ENCODE measurements at regions not wholly inside any gene's neighbourhood (a gene's known extent, or its start where the extent isn't known, plus 50 kb on each side); places are given as distances from the start of the nearest gene placed in this dataset.

DNA sequence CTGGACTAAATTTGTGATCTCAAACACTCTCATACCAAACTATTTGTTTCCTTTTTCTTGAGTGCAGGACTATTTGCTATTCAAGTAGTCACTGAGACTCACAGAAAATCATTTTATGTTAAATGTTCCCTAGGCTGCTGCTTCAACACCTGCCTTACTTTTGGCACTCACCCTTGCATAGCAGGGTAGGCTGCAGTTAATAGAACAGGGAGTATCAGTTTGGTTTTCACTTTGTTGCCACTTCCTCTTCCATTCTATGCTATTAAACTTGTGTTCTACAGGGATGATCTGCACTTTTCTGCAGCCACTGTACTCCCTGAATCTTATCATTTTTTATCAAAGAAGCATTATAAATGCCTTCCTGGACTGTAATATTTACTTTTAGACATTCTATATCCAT, 148.7 kb upstream of the PRMT6 start:
- no peaks in the 10 kb centered on the region for H3K4me1 ChIP-seq (ENCODE audit: insufficient read depth)
- H3K4me3 ChIP-seq, result no peak overlapping the region
- no peak overlapping the region for H3K27ac ChIP-seq
- TF ChIP-seq EP300 (IDR thresholded peaks at IDR 0.05), result no peak
- TF ChIP-seq, protein P1, sequence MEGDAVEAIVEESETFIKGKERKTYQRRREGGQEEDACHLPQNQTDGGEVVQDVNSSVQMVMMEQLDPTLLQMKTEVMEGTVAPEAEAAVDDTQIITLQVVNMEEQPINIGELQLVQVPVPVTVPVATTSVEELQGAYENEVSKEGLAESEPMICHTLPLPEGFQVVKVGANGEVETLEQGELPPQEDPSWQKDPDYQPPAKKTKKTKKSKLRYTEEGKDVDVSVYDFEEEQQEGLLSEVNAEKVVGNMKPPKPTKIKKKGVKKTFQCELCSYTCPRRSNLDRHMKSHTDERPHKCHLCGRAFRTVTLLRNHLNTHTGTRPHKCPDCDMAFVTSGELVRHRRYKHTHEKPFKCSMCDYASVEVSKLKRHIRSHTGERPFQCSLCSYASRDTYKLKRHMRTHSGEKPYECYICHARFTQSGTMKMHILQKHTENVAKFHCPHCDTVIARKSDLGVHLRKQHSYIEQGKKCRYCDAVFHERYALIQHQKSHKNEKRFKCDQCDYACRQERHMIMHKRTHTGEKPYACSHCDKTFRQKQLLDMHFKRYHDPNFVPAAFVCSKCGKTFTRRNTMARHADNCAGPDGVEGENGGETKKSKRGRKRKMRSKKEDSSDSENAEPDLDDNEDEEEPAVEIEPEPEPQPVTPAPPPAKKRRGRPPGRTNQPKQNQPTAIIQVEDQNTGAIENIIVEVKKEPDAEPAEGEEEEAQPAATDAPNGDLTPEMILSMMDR (IDR thresholded peaks at IDR 0.05), result no peak
- TF ChIP-seq POLR2A (IDR thresholded peaks at IDR 0.05), result no peak
- DNase-seq, result no peak
- intact Hi-C loops (cut with DNase I), result no loop called here
- no peaks in the 10 kb centered on the region for H3K9me3 ChIP-seq
- no peaks in the 10 kb centered on the region for H3K27me3 ChIP-seq
- no peaks in the 10 kb centered on the region for H3K36me3 ChIP-seq

- TF ChIP-seq EP300 (IDR thresholded peaks at IDR 0.05), result no peak
- TF ChIP-seq, protein P1 (IDR thresholded peaks at IDR 0.05), result no peak
- Histone ChIP-seq H3K4me3 (no peak overlapping the region), H3K27ac (no peak overlapping the region), H3K9me3 (no peaks in the 10 kb centered on the region), H3K36me3 (no peaks in the 10 kb centered on the region), H3K27me3 (no peaks in the 10 kb centered on the region), H3K4me1 (ENCODE audit: insufficient read depth) (no peaks in the 10 kb centered on the region)
- intact Hi-C loops (cut with DNase I), result no loop called here
- DNase-seq, result no peak
- WGBS, 3 donors, result 46 to 62% (median 55%) methylated on average over 1 of the region's 1 CpG
These were observed 147.8 kb upstream of the PRMT6 start for GRCh38 chr1:106908689-106909088.

- Histone ChIP-seq H3K27ac (no peak overlapping the region), H3K9me3 (no peaks in the 10 kb centered on the region), H3K4me1 (ENCODE audit: insufficient read depth) (no peaks in the 10 kb centered on the region), H3K27me3 (no peaks in the 10 kb centered on the region), H3K4me3 (no peak overlapping the region), H3K36me3 (no peaks in the 10 kb centered on the region)
- TF ChIP-seq EP300 (IDR thresholded peaks at IDR 0.05) (no peak), POLR2A (IDR thresholded peaks at IDR 0.05) (no peak)
- TF ChIP-seq, protein P1 (IDR thresholded peaks at IDR 0.05), result no peak
- 82 to 86% (median 85%) methylated on average over 3 of the region's 3 CpGs for WGBS, 3 donors
- intact Hi-C loops (cut with DNase I), result no loop called here
- no peak for DNase-seq
These were observed 145.7 kb upstream of the PRMT6 start for GRCh38 chr1:106910798-106911197.

GRCh38 chr1:106912131-106912530, 144.3 kb upstream of the PRMT6 start:
- Histone ChIP-seq H3K4me3 (no peak overlapping the region), H3K36me3 (no peaks in the 10 kb centered on the region), H3K4me1 (ENCODE audit: insufficient read depth) (no peaks in the 10 kb centered on the region), H3K27me3 (no peaks in the 10 kb centered on the region), H3K27ac (no peak overlapping the region), H3K9me3 (no peaks in the 10 kb centered on the region)
- WGBS, 3 donors, result 70 to 81% (median 79%) methylated on average over 3 of the region's 3 CpGs
- intact Hi-C loops (cut with DNase I), result no loop called here
- TF ChIP-seq, protein P1 (IDR thresholded peaks at IDR 0.05), result no peak
- TF ChIP-seq POLR2A (IDR thresholded peaks at IDR 0.05), result no peak
- TF ChIP-seq EP300 (IDR thresholded peaks at IDR 0.05), result no peak
- DNase-seq, result no peak

- no peak overlapping the region for H3K27ac ChIP-seq
- no peak overlapping the region for H3K4me3 ChIP-seq
- no peaks in the 10 kb centered on the region for H3K27me3 ChIP-seq
- H3K9me3 ChIP-seq, result no peaks in the 10 kb centered on the region
- H3K36me3 ChIP-seq, result no peaks in the 10 kb centered on the region
- no peaks in the 10 kb centered on the region for H3K4me1 ChIP-seq (ENCODE audit: insufficient read depth)
- intact Hi-C loops (cut with DNase I), result no loop called here
- no peak for DNase-seq
- TF ChIP-seq EP300 (IDR thresholded peaks at IDR 0.05) (no peak), POLR2A (IDR thresholded peaks at IDR 0.05) (no peak)
- TF ChIP-seq, protein P1 (IDR thresholded peaks at IDR 0.05), result no peak
These were observed 135.3 kb upstream of the PRMT6 start for GRCh38 chr1:106921186-106921585.
